PC-3 (cell line): ENCODE measurements at regions not wholly inside any gene's neighbourhood (a gene's known extent, or its start where the extent isn't known, plus 50 kb on each side); places are given as distances from the start of the nearest gene placed in this dataset.
A peak's percentile ranks its signal among the peaks of the same experiment; 100 is the strongest.

ENCODE experiments used
- ATAC-seq: fragments of 200-7000 bp; cut with Tn5 transposase; 2 replicates; pipeline ENCODE4 v1.9.1; 2020; ENCODE audit warnings: mild to moderate bottlenecking, moderate library complexity
- BruUV-seq: library from RNA; stranded (reverse); fragments of 400-500 nt; replicated peaks from 2 replicates; lab custom pipeline; 2021; lab: Mats Ljungman, UMichigan
- CTCF ChIA-PET: fragments of 300-600 bp; sonication (Branson Sonifier 250); formaldehyde crosslinking; loops from one replicate; lab custom pipeline; 2022; ENCODE audit warnings: antibody characterized with exemption; lab: Charles Lee
- POLR2A ChIA-PET: fragments of 300-600 bp; sonication (Branson Sonifier 250); formaldehyde crosslinking; loops from one replicate; lab custom pipeline; 2022; ENCODE audit warnings: antibody characterized with exemption; ENCODE audit not compliant: unreplicated experiment; lab: Charles Lee
- DNase-seq: peaks from one replicate; pipeline ENCODE4 v3.0.0-alpha.2; 2015
- H2AFZ ChIP-seq: fragments of 300-600 bp; sonication (generic); 2 replicates; pipeline ENCODE4 v1.6.0; 2016; ENCODE audit warnings: antibody characterized with exemption, low read length
- H3F3A ChIP-seq: fragments of 300-600 bp; sonication (generic); one replicate; pipeline ENCODE4 v1.6.0; 2017; ENCODE audit warnings: antibody characterized with exemption, low read length, control low read depth, mild to moderate bottlenecking; ENCODE audit not compliant: unreplicated experiment
- H3K27ac ChIP-seq: fragments of 300-600 bp; sonication (generic); 2 replicates; pipeline ENCODE4 v1.5.1; 2016; ENCODE audit warnings: mild to moderate bottlenecking, low read length
- H3K27me3 ChIP-seq: fragments of 300-600 bp; sonication (generic); 2 replicates; pipeline ENCODE4 v1.6.1; 2016; ENCODE audit warnings: low read length, mixed read lengths
- H3K36me3 ChIP-seq: fragments of 300-600 bp; sonication (generic); 2 replicates; pipeline ENCODE4 v1.6.1; 2016; ENCODE audit warnings: low read depth, mixed run types, low read length, mixed read lengths
- H3K4me1 ChIP-seq: fragments of 300-600 bp; sonication (generic); 2 replicates; pipeline ENCODE4 v1.5.1; 2016; ENCODE audit warnings: low read length; ENCODE audit not compliant: insufficient read depth
- H3K4me2 ChIP-seq: fragments of 300-600 bp; sonication (generic); 2 replicates; pipeline ENCODE4 v1.6.0; 2016; ENCODE audit warnings: low read length
- H3K4me3 ChIP-seq: fragments of 300-600 bp; sonication (generic); 2 replicates; pipeline ENCODE4 v1.5.1; 2016; ENCODE audit warnings: mild to moderate bottlenecking, low read length, mixed read lengths
- H3K79me2 ChIP-seq: fragments of 300-600 bp; sonication (generic); 2 replicates; pipeline ENCODE4 v1.6.1; 2017; ENCODE audit warnings: low read length, mixed read lengths
- H3K9ac ChIP-seq: fragments of 300-600 bp; sonication (generic); 2 replicates; pipeline ENCODE4 v1.6.0; 2016; ENCODE audit warnings: mild to moderate bottlenecking, low read length
- H3K9me2 ChIP-seq: fragments of 300-600 bp; sonication (generic); replicated peaks from 2 replicates; pipeline ENCODE4 v1.6.1; 2016; ENCODE audit warnings: mixed run types, low read length, mixed read lengths
- H3K9me3 ChIP-seq: fragments of 300-600 bp; sonication (generic); 2 replicates; pipeline ENCODE4 v1.6.1; 2016; ENCODE audit warnings: low read length, mixed read lengths
- H4K20me1 ChIP-seq: fragments of 300-600 bp; sonication (generic); 2 replicates; pipeline ENCODE4 v1.6.1; 2016; ENCODE audit warnings: low read length, mixed read lengths
- EZH2 ChIP-seq: fragments of 300-600 bp; sonication (generic); IDR thresholded peaks from one replicate; pipeline ENCODE4 v1.6.1; 2017; ENCODE audit warnings: antibody characterized with exemption, mild to moderate bottlenecking, low read length; ENCODE audit not compliant: unreplicated experiment
- EZH2phosphoT487 ChIP-seq: fragments of 300-600 bp; sonication (generic); IDR thresholded peaks from 2 replicates; pipeline ENCODE4 v1.6.1; 2018; ENCODE audit warnings: mild to moderate bottlenecking, antibody characterized with exemption, low read length, borderline replicate concordance
- intact Hi-C: fragments of 100-400 bp; cut with micrococcal nuclease; formaldehyde crosslinking; loops from 2 replicates; pipeline ENCODE4 v1.9.0; 2023
- TF ChIP-seq, protein P1 (sequence below): fragments of 300-600 bp; sonication (generic); conservative IDR thresholded peaks from 2 replicates; pipeline ENCODE4 v1.5.1; 2017; ENCODE audit warnings: antibody characterized with exemption, low read depth, mild to moderate bottlenecking, low read length

DNA sequence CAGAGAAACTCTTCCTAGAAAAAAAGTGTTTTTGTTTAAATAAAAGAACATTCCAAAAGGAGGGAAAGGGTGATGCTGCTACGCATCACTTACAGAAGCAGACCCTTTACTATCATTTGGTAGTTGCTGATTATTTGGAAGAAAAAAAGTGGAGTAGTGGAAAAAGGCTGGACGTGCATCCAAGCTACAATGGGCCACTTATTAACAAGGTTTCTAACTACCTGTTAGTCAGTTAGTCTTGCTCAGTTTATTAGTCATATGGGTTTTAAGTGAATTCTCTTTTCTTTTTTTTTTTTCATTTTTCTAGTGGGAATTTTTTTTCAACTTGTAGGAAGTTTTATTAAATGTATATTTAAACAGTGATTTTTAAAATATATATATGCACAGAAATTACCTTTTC lies 866.0 kb downstream of the MCTP2 start:
- Histone ChIP-seq H3K9me3 (no peaks in the 10 kb centered on the region), H3K9ac (no peak overlapping the region), H3K4me1 (no peaks in the 10 kb centered on the region), H3K4me2 (no peak overlapping the region), H4K20me1 (no peaks in the 10 kb centered on the region), H3K4me3 (no peak overlapping the region), H3K9me2 (no peaks in the 10 kb centered on the region), H3K36me3 (no peaks in the 10 kb centered on the region), H3K79me2 (no peaks in the 10 kb centered on the region), H3K27ac (no peak overlapping the region), H2AFZ (no peak overlapping the region), H3F3A (no peaks in the 10 kb centered on the region), H3K27me3 (peaks cover 25% of the 10 kb centered on the region; the same call in 1 of the 2 replicates)
- TF ChIP-seq, protein P1, sequence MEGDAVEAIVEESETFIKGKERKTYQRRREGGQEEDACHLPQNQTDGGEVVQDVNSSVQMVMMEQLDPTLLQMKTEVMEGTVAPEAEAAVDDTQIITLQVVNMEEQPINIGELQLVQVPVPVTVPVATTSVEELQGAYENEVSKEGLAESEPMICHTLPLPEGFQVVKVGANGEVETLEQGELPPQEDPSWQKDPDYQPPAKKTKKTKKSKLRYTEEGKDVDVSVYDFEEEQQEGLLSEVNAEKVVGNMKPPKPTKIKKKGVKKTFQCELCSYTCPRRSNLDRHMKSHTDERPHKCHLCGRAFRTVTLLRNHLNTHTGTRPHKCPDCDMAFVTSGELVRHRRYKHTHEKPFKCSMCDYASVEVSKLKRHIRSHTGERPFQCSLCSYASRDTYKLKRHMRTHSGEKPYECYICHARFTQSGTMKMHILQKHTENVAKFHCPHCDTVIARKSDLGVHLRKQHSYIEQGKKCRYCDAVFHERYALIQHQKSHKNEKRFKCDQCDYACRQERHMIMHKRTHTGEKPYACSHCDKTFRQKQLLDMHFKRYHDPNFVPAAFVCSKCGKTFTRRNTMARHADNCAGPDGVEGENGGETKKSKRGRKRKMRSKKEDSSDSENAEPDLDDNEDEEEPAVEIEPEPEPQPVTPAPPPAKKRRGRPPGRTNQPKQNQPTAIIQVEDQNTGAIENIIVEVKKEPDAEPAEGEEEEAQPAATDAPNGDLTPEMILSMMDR = no peak
- no peak for TF ChIP-seq EZH2
- no peak for TF ChIP-seq EZH2phosphoT487
- CTCF ChIA-PET = no interaction called here
- ATAC-seq (no peak), DNase-seq (no peak)
- intact Hi-C loops = no loop called here
- POLR2A ChIA-PET = no interaction called here
- BruUV-seq = no TSS peak

DNA sequence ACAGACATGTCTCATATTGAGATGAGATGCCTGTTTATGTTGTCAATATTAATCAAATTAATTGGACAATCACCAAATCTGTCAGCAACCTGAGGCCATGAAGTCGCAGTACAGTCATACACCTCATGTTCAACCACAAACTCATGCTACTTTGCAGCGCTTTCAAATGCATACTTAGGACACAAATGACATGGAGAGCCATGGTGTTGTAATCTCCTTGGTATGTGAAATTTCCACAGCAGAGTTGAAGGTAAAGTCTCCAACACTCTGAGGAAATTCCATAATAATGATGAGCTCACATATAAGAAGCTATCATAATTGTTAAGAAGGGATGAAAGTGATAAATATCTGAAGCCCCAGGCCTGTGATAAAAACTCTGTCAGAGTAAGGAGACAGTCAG lies 873.9 kb downstream of the MCTP2 start:
- H3K4me1 ChIP-seq = no peaks in the 10 kb centered on the region
- TF ChIP-seq EZH2phosphoT487 (no peak), EZH2 (no peak)
- TF ChIP-seq, protein P1 = no peak
- no peak overlapping the region for H3K9ac ChIP-seq
- no peak overlapping the region for H3K4me2 ChIP-seq
- no peaks in the 10 kb centered on the region for H3K9me3 ChIP-seq
- no peaks in the 10 kb centered on the region for H4K20me1 ChIP-seq
- POLR2A ChIA-PET = no interaction called here
- H3K4me3 ChIP-seq = no peak overlapping the region
- H3K36me3 ChIP-seq = no peaks in the 10 kb centered on the region
- H3F3A ChIP-seq = no peaks in the 10 kb centered on the region
- intact Hi-C loops = no loop called here
- CTCF ChIA-PET = no interaction called here
- no TSS peak for BruUV-seq
- DNase-seq (peak; percentile 27), ATAC-seq (no peak)
- no peaks in the 10 kb centered on the region for H3K9me2 ChIP-seq
- H3K27me3 ChIP-seq = peaks cover 4% of the 10 kb centered on the region; the same call in 1 of the 2 replicates
- no peak overlapping the region for H2AFZ ChIP-seq
- no peaks in the 10 kb centered on the region for H3K79me2 ChIP-seq
- no peak overlapping the region for H3K27ac ChIP-seq

DNA sequence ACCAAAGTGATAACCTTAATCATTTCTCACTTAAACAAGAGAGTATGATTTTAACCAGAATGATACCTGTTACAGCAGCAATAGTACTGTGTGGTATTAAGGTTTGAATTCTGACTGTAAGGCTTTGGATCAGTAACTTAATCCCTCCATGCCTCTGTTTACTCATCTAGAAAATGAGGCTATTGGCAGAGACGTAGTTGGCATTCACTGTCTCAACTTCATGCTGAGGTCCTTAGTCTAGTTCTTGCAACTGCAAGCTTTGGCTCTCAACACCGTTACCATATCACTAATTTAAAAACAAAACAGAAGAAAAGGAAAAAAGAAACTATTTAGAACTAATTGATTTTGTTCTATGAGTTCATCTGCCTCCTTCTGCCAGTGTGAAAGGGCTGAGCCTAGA lies 875.4 kb downstream of the MCTP2 start:
- H3K4me2 ChIP-seq = no peak overlapping the region
- BruUV-seq = no TSS peak
- no peaks in the 10 kb centered on the region for H3K4me1 ChIP-seq
- H3K27ac ChIP-seq = no peak overlapping the region
- intact Hi-C loops = no loop called here
- no peaks in the 10 kb centered on the region for H4K20me1 ChIP-seq
- POLR2A ChIA-PET = no interaction called here
- no peaks in the 10 kb centered on the region for H3K9me2 ChIP-seq
- CTCF ChIA-PET = no interaction called here
- DNase-seq (no peak), ATAC-seq (no peak)
- no peak overlapping the region for H3K4me3 ChIP-seq
- no peaks in the 10 kb centered on the region for H3K9me3 ChIP-seq
- no peak overlapping the region for H2AFZ ChIP-seq
- H3K27me3 ChIP-seq = peaks cover 4% of the 10 kb centered on the region; the same call in 1 of the 2 replicates
- H3K9ac ChIP-seq = no peak overlapping the region
- TF ChIP-seq, protein P1 = no peak
- TF ChIP-seq EZH2 = no peak
- TF ChIP-seq EZH2phosphoT487 = no peak
- H3K79me2 ChIP-seq = no peaks in the 10 kb centered on the region
- H3K36me3 ChIP-seq = no peaks in the 10 kb centered on the region
- no peaks in the 10 kb centered on the region for H3F3A ChIP-seq
